Gastrocnemius medialis (tissue), 4 donors: ENCODE measurements at regions not wholly inside any gene's neighbourhood (a gene's known extent, or its start where the extent isn't known, plus 50 kb on each side); places are given as distances from the start of the nearest gene placed in this dataset.

Experiments used
- CTCF ChIP-seq, 5 experiments: fragments of 450-650 bp in 3 of 5; fragments of 200-600 bp in 2 of 5; sonication (generic) in 2 of 5; IDR thresholded peaks in 4 of 5; conservative IDR thresholded peaks in 1 of 5; 1 replicate in 4 of 5; 2 replicates in 1 of 5; pipeline ENCODE4 v1.5.1; 2016 to 2019; ENCODE audit warnings: antibody characterized with exemption in 5 of 5, mild to moderate bottlenecking in 3 of 5, moderate library complexity in 3 of 5
- POLR2A ChIP-seq, 2 donors: fragments of 450-650 bp; IDR thresholded peaks; one replicate each; pipeline ENCODE4 v1.6.1; 2017; ENCODE audit warnings: antibody characterized with exemption in 2 of 2, mild to moderate bottlenecking in 2 of 2, moderate library complexity in 2 of 2

DNA sequence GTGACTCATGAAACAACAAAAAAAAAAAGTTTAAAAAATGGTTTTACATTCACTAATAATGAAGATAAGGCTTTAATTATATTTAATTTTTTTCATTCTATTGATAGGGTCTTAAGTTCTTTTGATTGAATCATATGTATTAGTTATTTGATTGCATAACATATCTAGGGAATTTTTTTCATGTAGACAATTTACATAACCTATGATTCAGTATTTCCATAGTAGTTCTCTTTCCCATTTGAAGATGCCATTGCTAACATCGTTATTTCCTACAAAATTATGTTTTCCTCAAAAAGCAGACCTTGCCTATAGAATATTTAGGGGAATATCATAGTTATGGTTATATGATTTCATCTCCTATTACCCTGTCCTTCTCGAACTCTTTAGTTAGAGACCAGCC is 463.4 kb downstream of the TFAP2B start:
- no peak for TF ChIP-seq CTCF (IDR thresholded peaks at IDR 0.05 in 4 of 5, conservative IDR thresholded peaks at IDR 0.05 in 1 of 5)
- TF ChIP-seq POLR2A (IDR thresholded peaks at IDR 0.05), result no peak
